ENCODE measurements at regions not wholly inside any gene's neighbourhood (a gene's known extent, or its start where the extent isn't known, plus 50 kb on each side); places are given as distances from the start of the nearest gene placed in this dataset.

DNA sequence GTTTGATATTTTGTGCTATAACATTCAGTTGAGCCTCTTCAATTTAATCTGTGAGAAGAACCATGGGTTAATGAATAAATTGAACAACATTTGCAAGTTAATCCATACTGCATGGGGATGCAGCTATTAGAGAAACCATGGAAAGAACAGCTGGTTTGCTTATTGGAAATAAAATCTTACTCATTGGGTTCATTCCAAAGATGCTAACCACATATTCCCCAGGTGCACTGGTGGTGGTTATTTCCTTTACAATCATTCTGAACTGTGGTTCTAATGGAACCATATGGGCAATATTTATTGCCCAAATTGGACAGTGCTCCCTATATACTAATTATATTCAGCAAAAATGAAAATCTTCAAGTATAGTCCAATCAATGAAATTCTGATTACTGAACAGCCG, 1200.4 kb upstream of the CDH2 start:
- H3K4me1 Mint-ChIP-seq = no peaks in the 10 kb centered on the region
- Histone ChIP-seq H4K91ac (ENCODE audit: insufficient read length, low read depth, low read length) (no peak overlapping the region), H3T11ph (ENCODE audit: low read length) (no peak overlapping the region), H2BK15ac (ENCODE audit: low read depth, low read length) (no peak overlapping the region), H3K18ac (ENCODE audit: insufficient read length, low read depth, low read length) (no peak overlapping the region), H2BK120ac (ENCODE audit: low read depth, low read length, poor library complexity, severe bottlenecking) (no peak overlapping the region), H3K56ac (ENCODE audit: insufficient read length, low read depth, low read length) (no peak overlapping the region), H3K4me2 (ENCODE audit: insufficient read depth, insufficient read length, low read length) (no peak overlapping the region), H4K5ac (ENCODE audit: insufficient read length, low read depth, low read length) (no peak overlapping the region), H3K9me3 (ENCODE audit: control insufficient read depth, low read depth, low read length) (no peaks in the 10 kb centered on the region), H4K8ac (replicated peaks; ENCODE audit: insufficient read length, low read depth, low read length) (no peak overlapping the region), H3K14ac (ENCODE audit: insufficient read depth, low read length) (no peak overlapping the region), H4K20me1 (ENCODE audit: control insufficient read depth, insufficient read depth, insufficient read length) (no peaks in the 10 kb centered on the region), H3K79me2 (ENCODE audit: insufficient read depth, low read length) (no peaks in the 10 kb centered on the region), H3K4me1 (ENCODE audit: insufficient read depth, low read length) (no peaks in the 10 kb centered on the region), H3K9ac (ENCODE audit: extremely low read depth, insufficient read length, low read length) (no peak overlapping the region), H3K23ac (ENCODE audit: insufficient read length, low read depth, low read length) (no peak overlapping the region), H2BK20ac (ENCODE audit: low read depth, low read length, poor library complexity, severe bottlenecking) (no peak overlapping the region), H2BK5ac (ENCODE audit: insufficient read length, low read length) (no peak overlapping the region), H2AK5ac (ENCODE audit: insufficient read length, low read length) (no peak overlapping the region), H3K27ac (ENCODE audit: insufficient read length, low read depth, low read length) (no peak overlapping the region), H3K27me3 (ENCODE audit: insufficient read depth, low read length) (no peaks in the 10 kb centered on the region), H2AFZ (ENCODE audit: low read length) (no peak overlapping the region), H3K79me1 (ENCODE audit: insufficient read depth, low read depth, low read length, poor library complexity, severe bottlenecking) (no peaks in the 10 kb centered on the region), H2BK12ac (ENCODE audit: insufficient read length, low read depth, low read length) (no peak overlapping the region), H3K4ac (ENCODE audit: low read depth, low read length) (no peak overlapping the region), H3K23me2 (ENCODE audit: insufficient read length, low read depth, low read length, poor library complexity, severe bottlenecking) (no peaks in the 10 kb centered on the region)
- peaks cover 5 to 16% (median 7%) of the 10 kb centered on the region in 3 experiments for H3K36me3 Mint-ChIP-seq (ENCODE audit: insufficient read depth in 1 of 3, low read depth in 3 of 3)
- no peak overlapping the region for H3K4me3 Mint-ChIP-seq
- peaks cover 15 to 17% of the 10 kb centered on the region in 2 experiments for H3K9me3 Mint-ChIP-seq
- no peaks in the 10 kb centered on the region; the same call in 1 of the 2 replicates for H3K27me3 Mint-ChIP-seq (ENCODE audit: low read depth)
- WGBS (ENCODE audit: extremely low coverage, insufficient read length, low lambda C conversion rate) = no CpG with 5 or more reads among the region's 1 CpG
- TF ChIP-seq CTCF (conservative IDR thresholded peaks at IDR 0.05) = no peak
- DNase-seq = no peak
- no peak overlapping the region for H3K27ac Mint-ChIP-seq
